Omental fat pad (tissue), 3 donors: ENCODE measurements at regions not wholly inside any gene's neighbourhood (a gene's known extent, or its start where the extent isn't known, plus 50 kb on each side); places are given as distances from the start of the nearest gene placed in this dataset.

ENCODE experiments used
- ATAC-seq: fragments of 150-250 bp; one replicate; pipeline ENCODE4 v1.9.1; 2016; ENCODE audit warnings: mild to moderate bottlenecking, moderate library complexity; ENCODE audit not compliant: low FRiP score
- DNase-seq: peaks from one replicate; pipeline ENCODE4 v3.0.0-alpha.2; 2019; ENCODE audit warnings: low spot score
- CTCF ChIP-seq, 3 donors: fragments of 450-650 bp; IDR thresholded peaks; one replicate each; pipeline ENCODE4 v1.5.1; 2016 to 2017; ENCODE audit warnings: antibody characterized with exemption in 3 of 3, mild to moderate bottlenecking in 3 of 3, moderate library complexity in 2 of 3

- no peak for ATAC-seq
Measured at GRCh38 chr2:241947401-241947800, 77.9 kb downstream of the RTP5 start.

GRCh38 chr2:241947876-241948275, 78.3 kb downstream of the RTP5 start:
- DNase-seq (no peak), ATAC-seq (no peak)
- no peak for TF ChIP-seq CTCF (IDR thresholded peaks at IDR 0.05)

More at GRCh38 chr2:241947401-241947800, 77.9 kb downstream of the RTP5 start:
- DNase-seq = no peak
- TF ChIP-seq CTCF (IDR thresholded peaks at IDR 0.05) = no peak

- no peak for TF ChIP-seq CTCF (IDR thresholded peaks at IDR 0.05)
- no peak for DNase-seq
- no peak for ATAC-seq
Measured at GRCh38 chr2:241948299-241948897, 78.9 kb downstream of the RTP5 start.

- DNase-seq (no peak), ATAC-seq (no peak)
- TF ChIP-seq CTCF (IDR thresholded peaks at IDR 0.05) = no peak
Measured at GRCh38 chr2:241948901-241949735, 79.6 kb downstream of the RTP5 start.

- ATAC-seq (no peak), DNase-seq (no peak)
- no peak for TF ChIP-seq CTCF (IDR thresholded peaks at IDR 0.05)
Measured at GRCh38 chr2:241949736-241950412, 80.3 kb downstream of the RTP5 start.

GRCh38 chr2:241950413-241951315, 81.1 kb downstream of the RTP5 start:
- ATAC-seq = peak; percentile 49
- TF ChIP-seq CTCF (IDR thresholded peaks at IDR 0.05) = peak in 2 of 3 donors; percentile 26 to 56
- peak; percentile 63 for DNase-seq
